ENCODE measurements at regions not wholly inside any gene's neighbourhood (a gene's known extent, or its start where the extent isn't known, plus 50 kb on each side); places are given as distances from the start of the nearest gene placed in this dataset.

- no peak for DNase-seq
These were observed 50.4 kb upstream of the NEO1 start for GRCh38 chr15:73001840-73002239.

GRCh38 chr15:73000293-73000692, 52.0 kb upstream of the NEO1 start:
- no peak for DNase-seq

GRCh38 chr15:72999586-72999985, 52.7 kb upstream of the NEO1 start:
- no peak for DNase-seq

- DNase-seq = no peak
These were observed 53.4 kb upstream of the NEO1 start for GRCh38 chr15:72998681-72999466.

- DNase-seq = no peak
These were observed 54.0 kb upstream of the NEO1 start for GRCh38 chr15:72998226-72998625.

- DNase-seq = no peak
These were observed 56.4 kb upstream of the NEO1 start for GRCh38 chr15:72995849-72996248.

GRCh38 chr15:72994534-72995177, 57.6 kb upstream of the NEO1 start:
- DNase-seq = no peak

GRCh38 chr15:72992841-72993252, 59.4 kb upstream of the NEO1 start:
- DNase-seq = no peak

- no peak for DNase-seq
These were observed 61.2 kb upstream of the NEO1 start for GRCh38 chr15:72991026-72991425.

GRCh38 chr15:72983801-72984545, 68.3 kb upstream of the NEO1 start:
- DNase-seq = no peak

GRCh38 chr15:72982714-72983113, 69.5 kb upstream of the NEO1 start:
- DNase-seq = no peak

GRCh38 chr15:72980661-72981060, 71.6 kb upstream of the NEO1 start:
- DNase-seq = no peak

GRCh38 chr15:72979791-72980190, 72.5 kb upstream of the NEO1 start:
- no peak for DNase-seq

- DNase-seq = no peak
These were observed 73.0 kb upstream of the NEO1 start for GRCh38 chr15:72979308-72979707.

- DNase-seq = no peak
These were observed 74.0 kb upstream of the NEO1 start for GRCh38 chr15:72978223-72978622.

GRCh38 chr15:72972362-72972761, 79.9 kb upstream of the NEO1 start:
- DNase-seq = no peak

- no peak for DNase-seq
These were observed 80.5 kb upstream of the NEO1 start for GRCh38 chr15:72971766-72972165.

- DNase-seq = no peak
These were observed 81.1 kb upstream of the NEO1 start for GRCh38 chr15:72970933-72971760.

- DNase-seq = no peak
These were observed 83.7 kb upstream of the NEO1 start for GRCh38 chr15:72968531-72968922.

GRCh38 chr15:72967811-72968530, 84.3 kb upstream of the NEO1 start:
- no peak for DNase-seq

GRCh38 chr15:72967397-72967796, 84.9 kb upstream of the NEO1 start:
- no peak for DNase-seq

- DNase-seq = no peak
These were observed 85.6 kb upstream of the NEO1 start for GRCh38 chr15:72966641-72967040.
